ENCODE measurements at regions not wholly inside any gene's neighbourhood (a gene's known extent, or its start where the extent isn't known, plus 50 kb on each side); places are given as distances from the start of the nearest gene placed in this dataset.

- H3K27me3 ChIP-seq = no peaks in the 10 kb centered on the region
- no peaks in the 10 kb centered on the region for H3K36me3 ChIP-seq
- H3K9me3 ChIP-seq = no peaks in the 10 kb centered on the region
- no peak for DNase-seq
- H3K4me3 ChIP-seq = no peak overlapping the region
- intact Hi-C loops (cut with DNase I) = no loop called here
- no peak for ATAC-seq
- H3K27ac ChIP-seq = no peak overlapping the region
- no peak for TF ChIP-seq CTCF (IDR thresholded peaks at IDR 0.05)
- H3K4me1 ChIP-seq = no peaks in the 10 kb centered on the region
These were observed 195.4 kb downstream of the SUDS3 start for GRCh38 chr12:118571730-118572129.

GRCh38 chr12:118574288-118574687, 197.9 kb downstream of the SUDS3 start:
- Histone ChIP-seq H3K4me3 (no peak overlapping the region), H3K27ac (no peak overlapping the region), H3K36me3 (no peaks in the 10 kb centered on the region), H3K9me3 (no peaks in the 10 kb centered on the region), H3K27me3 (no peaks in the 10 kb centered on the region), H3K4me1 (no peaks in the 10 kb centered on the region)
- TF ChIP-seq CTCF (IDR thresholded peaks at IDR 0.05) = no peak
- DNase-seq = no peak
- no peak for ATAC-seq
- intact Hi-C loops (cut with DNase I) = no loop called here

GRCh38 chr12:118575730-118576129, 199.4 kb downstream of the SUDS3 start:
- intact Hi-C loops (cut with DNase I) = no loop called here
- no peaks in the 10 kb centered on the region for H3K9me3 ChIP-seq
- H3K27ac ChIP-seq = no peak overlapping the region
- ATAC-seq (no peak), DNase-seq (no peak)
- no peak for TF ChIP-seq CTCF (IDR thresholded peaks at IDR 0.05)
- H3K27me3 ChIP-seq = no peaks in the 10 kb centered on the region
- H3K4me1 ChIP-seq = no peaks in the 10 kb centered on the region
- H3K36me3 ChIP-seq = no peaks in the 10 kb centered on the region
- H3K4me3 ChIP-seq = no peak overlapping the region

- DNase-seq (no peak), ATAC-seq (no peak)
- H3K9me3 ChIP-seq = no peaks in the 10 kb centered on the region
- H3K4me1 ChIP-seq = no peaks in the 10 kb centered on the region
- no peaks in the 10 kb centered on the region for H3K36me3 ChIP-seq
- no peak overlapping the region for H3K4me3 ChIP-seq
- no peak for TF ChIP-seq CTCF (IDR thresholded peaks at IDR 0.05)
- H3K27me3 ChIP-seq = no peaks in the 10 kb centered on the region
- intact Hi-C loops (cut with DNase I) = no loop called here
- H3K27ac ChIP-seq = no peak overlapping the region
These were observed 205.0 kb downstream of the SUDS3 start for GRCh38 chr12:118581371-118581770.

GRCh38 chr12:118582863-118583262, 206.5 kb downstream of the SUDS3 start:
- intact Hi-C loops (cut with DNase I) = no loop called here
- no peak for TF ChIP-seq CTCF (IDR thresholded peaks at IDR 0.05)
- no peaks in the 10 kb centered on the region for H3K27me3 ChIP-seq
- DNase-seq (no peak), ATAC-seq (no peak)
- no peaks in the 10 kb centered on the region for H3K4me1 ChIP-seq
- H3K4me3 ChIP-seq = no peak overlapping the region
- no peaks in the 10 kb centered on the region for H3K36me3 ChIP-seq
- no peak overlapping the region for H3K27ac ChIP-seq
- no peaks in the 10 kb centered on the region for H3K9me3 ChIP-seq

GRCh38 chr12:118586433-118586832, 210.1 kb downstream of the SUDS3 start:
- no peaks in the 10 kb centered on the region for H3K9me3 ChIP-seq
- no peak for DNase-seq
- H3K36me3 ChIP-seq = no peaks in the 10 kb centered on the region
- intact Hi-C loops (cut with DNase I) = no loop called here
- no peaks in the 10 kb centered on the region for H3K4me1 ChIP-seq
- H3K27me3 ChIP-seq = no peaks in the 10 kb centered on the region
- no peak for ATAC-seq
- H3K27ac ChIP-seq = no peak overlapping the region
- H3K4me3 ChIP-seq = no peak overlapping the region
- no peak for TF ChIP-seq CTCF (IDR thresholded peaks at IDR 0.05)

Measured in upper lobe of right lung (tissue), 1 donor.